ENCODE measurements at regions not wholly inside any gene's neighbourhood (a gene's known extent, or its start where the extent isn't known, plus 50 kb on each side); places are given as distances from the start of the nearest gene placed in this dataset.

DNA sequence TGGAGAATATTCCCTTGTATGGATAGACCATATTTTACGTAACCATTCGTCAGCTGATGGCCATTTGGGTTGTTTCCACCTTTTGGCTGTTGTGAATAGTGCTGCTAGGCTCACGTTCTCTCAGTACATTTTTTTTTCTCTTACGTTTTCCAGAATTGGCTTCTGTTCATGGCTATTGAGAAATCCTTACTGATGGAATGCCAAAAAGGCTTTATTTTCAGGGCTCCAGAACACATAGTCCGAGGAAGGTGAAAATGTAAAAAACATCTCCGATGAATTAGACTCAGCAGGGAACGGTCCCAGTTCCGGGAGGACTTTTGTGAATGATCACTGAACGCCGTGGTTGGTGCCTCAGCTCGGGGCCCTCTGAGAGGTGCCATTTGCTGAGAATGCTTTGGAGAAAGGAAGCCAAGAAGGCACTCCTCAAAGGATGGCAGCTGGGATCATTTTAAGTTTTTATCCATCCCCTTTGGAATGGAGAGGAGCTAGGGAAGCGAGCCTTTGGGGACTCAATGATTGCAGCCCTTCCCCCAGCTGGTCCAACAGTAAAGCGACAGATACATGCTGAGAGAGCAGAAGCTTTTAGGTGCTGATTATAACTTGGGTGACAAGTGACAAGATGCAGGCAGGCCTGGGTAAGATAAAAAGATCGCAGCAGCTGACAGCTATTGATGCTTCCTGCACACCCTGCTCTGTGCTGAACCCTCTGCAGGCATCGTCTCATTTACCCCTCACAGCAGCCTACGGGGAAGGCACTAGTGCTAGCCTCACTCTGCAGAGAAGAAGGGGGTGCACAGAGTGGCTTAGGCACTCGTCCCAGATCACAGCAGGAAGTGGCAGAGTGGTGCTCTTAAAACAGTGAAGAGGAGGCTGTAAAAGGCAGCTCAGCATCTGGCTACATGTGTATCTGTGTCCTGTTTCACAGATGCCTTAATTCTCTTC, 133.4 kb upstream of the KCNG1 start:
- no peak for DNase-seq (ENCODE audit: low spot score)

DNA sequence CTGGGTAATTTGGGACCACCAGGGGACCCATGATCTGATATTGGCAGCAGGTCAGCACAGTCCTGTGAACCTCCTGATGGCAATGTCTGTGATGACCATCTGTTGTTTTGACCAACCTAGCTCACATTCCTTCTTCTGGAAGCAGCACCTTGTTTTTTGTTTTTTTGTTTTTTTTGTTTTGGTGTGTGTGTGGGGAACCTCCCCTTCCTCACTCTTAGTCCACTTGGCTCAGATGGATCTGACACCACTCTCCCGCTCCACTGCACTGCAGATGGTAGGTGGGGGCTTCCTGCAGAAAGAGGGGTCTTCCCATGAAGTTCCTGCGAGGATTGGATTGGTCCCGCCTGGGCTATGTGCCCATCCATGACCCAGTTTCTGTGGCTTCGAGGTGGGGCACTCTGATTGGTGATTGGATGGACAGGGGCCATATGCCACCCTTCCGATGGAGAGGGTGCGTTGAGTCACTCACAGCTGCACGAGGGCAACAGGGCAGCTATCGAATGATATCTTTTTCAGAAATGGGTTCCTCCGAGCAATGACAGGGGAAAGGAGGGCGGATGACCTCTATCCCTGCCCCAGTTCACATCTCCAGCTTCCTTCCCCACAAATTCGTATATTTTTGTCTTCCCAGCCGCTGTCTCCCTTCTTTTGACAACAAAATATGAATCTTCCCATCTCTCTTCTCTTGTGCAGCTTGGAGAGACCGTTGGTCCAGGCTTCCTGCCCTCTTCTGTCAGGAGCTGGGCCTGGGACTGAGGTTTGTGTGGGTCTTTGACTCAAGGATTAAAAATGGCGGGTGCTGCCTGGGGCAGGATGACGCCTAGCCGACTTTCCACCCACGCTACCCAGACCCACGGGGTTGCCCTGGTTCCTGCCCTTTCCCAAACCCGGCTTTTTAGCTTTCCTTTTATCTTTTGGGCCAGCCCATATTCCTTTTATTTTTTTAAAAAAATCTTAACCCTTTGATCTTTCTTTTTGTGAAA, 132.1 kb upstream of the KCNG1 start:
- no peak for DNase-seq (ENCODE audit: low spot score)
- in situ Hi-C loops (cut with MboI; ENCODE audit: low sequenced_read_pairs, unreplicated experiment), result no loop called here
- TF ChIP-seq CTCF (IDR thresholded peaks at IDR 0.05; ENCODE audit: borderline replicate concordance, control extremely low read depth, extremely low read depth, insufficient read depth, missing control alignments), result no peak

More for the DNA sequence above, 133.4 kb upstream of the KCNG1 start:
- TF ChIP-seq CTCF (IDR thresholded peaks at IDR 0.05; ENCODE audit: borderline replicate concordance, control extremely low read depth, extremely low read depth, insufficient read depth, missing control alignments), result no peak
- in situ Hi-C loops (cut with MboI; ENCODE audit: low sequenced_read_pairs, unreplicated experiment), result no loop called here

- TF ChIP-seq CTCF (IDR thresholded peaks at IDR 0.05; ENCODE audit: borderline replicate concordance, control extremely low read depth, extremely low read depth, insufficient read depth, missing control alignments), result no peak
- in situ Hi-C loops (cut with MboI; ENCODE audit: low sequenced_read_pairs, unreplicated experiment), result no loop called here
- no peak for DNase-seq (ENCODE audit: low spot score)
Measured at GRCh38 chr20:51153867-51154707, 131.2 kb upstream of the KCNG1 start.

GRCh38 chr20:51148941-51149340, 126.0 kb upstream of the KCNG1 start:
- TF ChIP-seq CTCF (IDR thresholded peaks at IDR 0.05; ENCODE audit: borderline replicate concordance, control extremely low read depth, extremely low read depth, insufficient read depth, missing control alignments), result no peak
- no peak for DNase-seq (ENCODE audit: low spot score)
- in situ Hi-C loops (cut with MboI; ENCODE audit: low sequenced_read_pairs, unreplicated experiment), result no loop called here

GRCh38 chr20:51144476-51144875, 121.6 kb upstream of the KCNG1 start:
- DNase-seq (ENCODE audit: low spot score), result no peak
- TF ChIP-seq CTCF (IDR thresholded peaks at IDR 0.05; ENCODE audit: borderline replicate concordance, control extremely low read depth, extremely low read depth, insufficient read depth, missing control alignments), result no peak
- in situ Hi-C loops (cut with MboI; ENCODE audit: low sequenced_read_pairs, unreplicated experiment), result no loop called here
